SK-N-SH treated with all-trans-retinoic acid at 6 μM for 48 hours (cell line): ENCODE measurements at regions not wholly inside any gene's neighbourhood (a gene's known extent, or its start where the extent isn't known, plus 50 kb on each side); places are given as distances from the start of the nearest gene placed in this dataset.

Source experiments
- ATAC-seq: fragments of 200-7000 bp; cut with Tn5 transposase; 3 replicates; pipeline ENCODE4 v1.9.1; 2020; ENCODE audit warnings: mild to moderate bottlenecking, moderate library complexity
- ARNTL ChIP-seq: fragments of 450-650 bp; formaldehyde crosslinking; IDR thresholded peaks from 2 replicates; pipeline ENCODE4 v1.5.0; 2020; ENCODE audit warnings: low read depth, mild to moderate bottlenecking, moderate library complexity, borderline replicate concordance
- BACH2 ChIP-seq: fragments of 250-450 bp; sonication (Bioruptor Pico); IDR thresholded peaks from 2 replicates; pipeline ENCODE4 v1.9.0; 2021; ENCODE audit warnings: mild to moderate bottlenecking, borderline replicate concordance
- CREB5 ChIP-seq: fragments of 250-450 bp; sonication (Bioruptor Pico); IDR thresholded peaks from 2 replicates; pipeline ENCODE4 v1.5.1; 2020; ENCODE audit warnings: low read depth, mild to moderate bottlenecking, moderate library complexity
- CSRNP3 ChIP-seq: fragments of 250-450 bp; sonication (Bioruptor Pico); IDR thresholded peaks from 2 replicates; pipeline ENCODE4 v1.5.1; 2021; ENCODE audit warnings: mild to moderate bottlenecking, moderate library complexity
- ESRRG ChIP-seq: fragments of 250-450 bp; sonication (Bioruptor Pico); IDR thresholded peaks from 2 replicates; pipeline ENCODE4 v1.6.1; 2021; ENCODE audit warnings: mild to moderate bottlenecking
- GLIS3 ChIP-seq: fragments of 250-450 bp; sonication (Bioruptor Pico); IDR thresholded peaks from 2 replicates; pipeline ENCODE4 v1.5.0; 2020; ENCODE audit warnings: mild to moderate bottlenecking, moderate library complexity
- ISL1 ChIP-seq: fragments of 250-450 bp; sonication (Bioruptor Pico); IDR thresholded peaks from 2 replicates; pipeline ENCODE4 v2.1.2; 2022; ENCODE audit warnings: mild to moderate bottlenecking, moderate library complexity
- OSR1 ChIP-seq: fragments of 250-450 bp; sonication (Bioruptor Pico); IDR thresholded peaks from 2 replicates; pipeline ENCODE4 v1.8.0; 2022; ENCODE audit warnings: moderate library complexity, mild to moderate bottlenecking, inconsistent platforms
- PATZ1 ChIP-seq: fragments of 250-450 bp; sonication (Bioruptor Pico); IDR thresholded peaks from 2 replicates; pipeline ENCODE4 v1.8.0; 2020; ENCODE audit warnings: mild to moderate bottlenecking, moderate library complexity, borderline replicate concordance
- POU6F1 ChIP-seq: fragments of 250-450 bp; sonication (Bioruptor Pico); IDR thresholded peaks from 2 replicates; pipeline ENCODE4 v1.8.0; 2021; ENCODE audit warnings: low read depth, mild to moderate bottlenecking, moderate library complexity, borderline replicate concordance
- RARB ChIP-seq: fragments of 250-450 bp; sonication (Bioruptor Pico); IDR thresholded peaks from 2 replicates; pipeline ENCODE4 v1.8.0; 2021; ENCODE audit warnings: mild to moderate bottlenecking, moderate library complexity
- SNAI2 ChIP-seq: fragments of 250-450 bp; sonication (Bioruptor Pico); IDR thresholded peaks from 2 replicates; pipeline ENCODE4 v1.5.0; 2020; ENCODE audit warnings: mild to moderate bottlenecking, moderate library complexity
- TCF4 ChIP-seq: fragments of 250-450 bp; sonication (Bioruptor Pico); IDR thresholded peaks from 2 replicates; pipeline ENCODE4 v1.8.0; 2021; ENCODE audit warnings: mild to moderate bottlenecking, moderate library complexity, borderline replicate concordance
- TOX ChIP-seq: fragments of 250-450 bp; sonication (Bioruptor Pico); IDR thresholded peaks from 2 replicates; pipeline ENCODE4 v1.8.0; 2021; ENCODE audit warnings: mild to moderate bottlenecking, moderate library complexity, borderline replicate concordance
- TSHZ2 ChIP-seq: fragments of 250-450 bp; sonication (Bioruptor Pico); IDR thresholded peaks from 2 replicates; pipeline ENCODE4 v1.5.0; 2020; ENCODE audit warnings: mild to moderate bottlenecking, moderate library complexity
- ZFP3 ChIP-seq: fragments of 250-450 bp; sonication (Bioruptor Pico); IDR thresholded peaks from 2 replicates; pipeline ENCODE4 v1.5.0; 2020; ENCODE audit warnings: mild to moderate bottlenecking, moderate library complexity
- ZFP30 ChIP-seq: fragments of 450-650 bp; formaldehyde crosslinking; IDR thresholded peaks from 2 replicates; pipeline ENCODE4 v1.5.0; 2022; ENCODE audit warnings: mild to moderate bottlenecking, moderate library complexity
- ZNF565 ChIP-seq: fragments of 450-650 bp; formaldehyde crosslinking; conservative IDR thresholded peaks from 2 replicates; pipeline ENCODE4 v1.5.0; 2020; ENCODE audit warnings: low read depth, mild to moderate bottlenecking, moderate library complexity
- ZNF70 ChIP-seq: fragments of 450-650 bp; formaldehyde crosslinking; IDR thresholded peaks from 2 replicates; pipeline ENCODE4 v1.5.0; 2020; ENCODE audit warnings: mild to moderate bottlenecking, moderate library complexity
- ZNF8 ChIP-seq: fragments of 450-650 bp; formaldehyde crosslinking; IDR thresholded peaks from 2 replicates; pipeline ENCODE4 v1.5.0; 2020; ENCODE audit warnings: mild to moderate bottlenecking, moderate library complexity

GRCh38 chr16:63690267-63690666 is 1431.6 kb downstream of the CDH11 start (continued):
- no peak for TF ChIP-seq PATZ1 (CRISPR knock-in tag)
- no peak for TF ChIP-seq GLIS3 (CRISPR knock-in tag)
- TF ChIP-seq POU6F1 (CRISPR knock-in tag) = no peak
- no peak for TF ChIP-seq ESRRG

GRCh38 chr16:63689068-63689467 is 1432.8 kb downstream of the CDH11 start:
- TF ChIP-seq ZFP30 (CRISPR knock-in tag) (no peak), ZFP3 (no peak), TSHZ2 (no peak), POU6F1 (CRISPR knock-in tag) (no peak), TOX (no peak), CREB5 (CRISPR knock-in tag) (no peak), RARB (CRISPR knock-in tag) (no peak), ZNF70 (CRISPR knock-in tag) (no peak), GLIS3 (CRISPR knock-in tag) (no peak), ARNTL (CRISPR knock-in tag) (no peak), BACH2 (CRISPR knock-in tag) (no peak), CSRNP3 (CRISPR knock-in tag) (no peak), SNAI2 (CRISPR knock-in tag) (no peak), TCF4 (CRISPR knock-in tag) (no peak), ISL1 (CRISPR knock-in tag) (no peak), ZNF565 (no peak), OSR1 (CRISPR knock-in tag) (no peak), ZNF8 (CRISPR knock-in tag) (no peak)
- ATAC-seq = no peak
